HG03457 (cell line): ENCODE measurements at regions not wholly inside any gene's neighbourhood (a gene's known extent, or its start where the extent isn't known, plus 50 kb on each side); places are given as distances from the start of the nearest gene placed in this dataset.

Experiments used
- ATAC-seq: cut with Tn5 transposase; IDR thresholded peaks from one replicate; pipeline ENCODE4 v1.9.1; 2021; ENCODE audit warnings: moderate number of reproducible peaks; ENCODE audit not compliant: unreplicated experiment

GRCh38 chr4:117783716-117784115 lies 250.6 kb upstream of the NDST3 start:
- no peak for ATAC-seq

DNA sequence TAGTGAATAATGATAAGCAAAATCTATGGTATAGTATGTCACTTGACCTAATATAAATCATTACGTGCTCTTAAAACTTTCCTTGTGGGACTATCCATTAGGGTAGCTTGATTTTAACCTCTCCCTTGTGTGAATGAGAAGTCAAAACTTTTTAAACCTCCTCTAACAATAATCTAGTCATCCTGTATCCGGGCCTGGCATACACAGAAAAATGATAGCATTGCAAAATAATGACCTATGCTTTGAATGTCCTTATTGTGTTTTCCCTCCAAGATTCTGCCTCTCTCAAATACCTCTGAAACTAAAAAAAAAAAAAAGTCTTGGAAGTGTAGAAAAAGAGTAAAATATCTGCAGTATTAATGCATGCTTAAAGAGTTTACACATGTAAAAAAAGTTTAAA lies 250.0 kb upstream of the NDST3 start:
- ATAC-seq, result no peak

DNA sequence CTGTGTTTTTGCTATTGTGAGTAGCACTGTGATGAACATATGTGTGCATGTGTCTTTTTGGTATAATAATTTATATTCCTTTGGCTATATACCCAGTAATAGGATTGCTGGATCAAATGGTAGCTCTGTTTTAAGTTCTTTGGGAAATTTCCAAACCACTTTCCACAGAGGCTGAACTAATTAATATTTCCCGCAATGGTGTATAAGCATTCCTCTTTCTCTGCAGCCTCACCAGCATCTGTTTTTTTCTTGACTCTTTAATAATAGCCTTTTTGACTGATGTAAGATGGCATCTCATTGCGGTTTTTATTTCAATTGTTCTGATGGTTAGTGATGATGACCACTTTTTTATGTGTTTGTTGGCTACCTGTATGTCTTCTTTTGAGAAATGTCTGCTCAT lies 247.7 kb upstream of the NDST3 start:
- no peak for ATAC-seq

DNA sequence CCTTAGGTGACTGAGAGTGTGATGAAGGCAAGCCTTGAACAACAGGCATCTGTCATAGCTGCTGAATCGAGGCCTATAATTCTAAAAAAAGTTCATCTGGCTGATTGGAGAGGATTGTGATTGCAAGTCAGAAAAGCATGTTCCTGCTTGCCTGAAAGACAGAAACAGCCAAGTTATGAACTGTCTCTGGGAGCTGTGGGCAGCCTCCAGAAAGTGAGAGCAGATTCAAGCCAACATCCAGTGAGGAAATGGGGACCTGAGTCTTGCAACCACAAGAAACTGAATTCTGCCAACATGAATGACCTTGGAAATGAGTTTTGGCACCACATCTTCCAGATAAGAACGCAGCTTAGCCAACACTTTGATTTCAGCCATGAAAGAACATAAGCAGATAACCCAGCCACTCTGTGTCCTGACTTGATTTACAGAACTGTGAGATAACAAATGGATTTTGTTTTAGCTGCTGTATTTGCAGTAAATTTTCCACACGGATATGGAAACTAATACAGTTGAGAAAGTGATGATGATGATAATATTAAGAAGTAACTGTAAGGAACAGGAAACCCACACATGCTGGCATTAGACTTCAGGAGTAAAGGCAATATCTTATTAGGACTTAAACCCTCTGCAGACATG lies 240.3 kb upstream of the NDST3 start:
- ATAC-seq, result no peak

- no peak for ATAC-seq
Observed at GRCh38 chr4:117796677-117797076, 237.6 kb upstream of the NDST3 start.

GRCh38 chr4:117800636-117801035 lies 233.7 kb upstream of the NDST3 start:
- no peak for ATAC-seq

GRCh38 chr4:117801756-117802155 lies 232.5 kb upstream of the NDST3 start:
- no peak for ATAC-seq

DNA sequence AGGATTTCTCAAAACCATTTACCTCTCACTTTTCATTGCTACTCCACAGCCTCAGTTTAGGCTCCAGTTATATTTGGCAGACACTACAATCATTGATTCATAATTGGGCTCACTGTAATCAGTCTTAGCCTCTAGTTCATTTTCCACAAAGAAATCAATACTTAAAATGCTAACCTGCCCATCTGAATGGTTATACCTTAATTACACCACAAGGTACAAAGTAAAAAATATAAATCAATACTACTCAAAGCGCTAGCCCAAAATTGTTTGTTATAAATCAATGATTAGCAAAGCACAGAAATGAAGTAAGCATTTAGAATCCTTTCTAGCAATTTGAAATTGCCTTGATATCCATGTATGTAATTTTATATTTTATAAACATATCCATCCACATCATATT lies 222.6 kb upstream of the NDST3 start:
- no peak for ATAC-seq

GRCh38 chr4:117814277-117815246 lies 219.7 kb upstream of the NDST3 start:
- ATAC-seq, result no peak

GRCh38 chr4:117817301-117817700 lies 217.0 kb upstream of the NDST3 start:
- ATAC-seq, result no peak

DNA sequence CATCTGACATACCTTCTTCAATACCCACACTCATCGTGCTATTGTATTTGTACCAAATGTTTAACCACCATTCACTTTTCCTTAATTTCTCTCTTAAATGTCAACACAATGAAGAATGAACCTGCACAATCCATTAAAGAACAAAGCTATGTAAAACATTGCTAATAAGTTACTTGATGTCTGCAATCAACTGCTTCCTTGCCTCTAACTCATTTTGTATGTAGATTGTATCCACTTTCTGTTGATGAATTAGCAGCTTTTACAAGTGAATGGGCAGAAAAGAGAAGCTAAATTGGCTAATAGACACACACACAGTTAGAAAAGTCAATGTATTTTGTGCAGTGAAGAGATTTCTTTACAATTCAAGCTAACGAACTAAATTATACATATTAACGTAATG lies 212.5 kb upstream of the NDST3 start:
- no peak for ATAC-seq

DNA sequence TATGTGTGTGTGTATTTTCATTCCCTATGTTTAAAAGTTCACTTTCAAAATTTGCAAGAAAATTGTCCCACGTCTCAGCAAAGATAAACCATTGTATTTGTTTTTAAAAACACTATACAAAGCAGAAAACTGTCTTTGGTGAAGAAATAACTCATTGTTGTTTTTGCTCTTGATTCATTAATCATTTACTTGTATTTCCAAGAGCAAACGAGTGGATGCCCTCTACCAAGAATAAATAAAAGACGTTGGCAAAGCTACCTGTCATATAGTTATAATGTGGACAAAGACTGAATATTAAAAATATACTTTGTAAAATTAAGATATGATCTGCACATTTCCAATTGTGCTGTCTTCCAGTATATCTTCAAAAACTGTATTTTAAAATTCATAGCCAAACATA lies 210.9 kb upstream of the NDST3 start:
- ATAC-seq, result no peak

DNA sequence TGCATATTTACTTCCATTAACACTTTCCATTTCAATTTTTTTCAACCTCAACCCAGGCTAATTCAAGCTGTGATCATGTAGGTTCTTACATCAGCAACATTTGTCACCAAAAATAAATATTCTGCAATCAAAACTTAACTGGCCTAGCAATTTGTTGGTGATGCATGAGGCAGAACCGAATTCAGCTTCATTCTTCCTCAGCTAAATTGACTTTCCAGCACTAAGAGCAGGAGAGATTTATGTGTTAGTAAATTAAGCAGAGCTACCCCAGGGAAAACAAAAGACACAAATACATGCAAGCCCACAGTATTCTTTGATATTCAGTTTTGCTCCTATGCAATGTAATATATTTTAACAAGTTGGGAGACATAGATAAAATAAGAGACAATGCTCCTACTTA lies 208.7 kb upstream of the NDST3 start:
- ATAC-seq, result no peak

DNA sequence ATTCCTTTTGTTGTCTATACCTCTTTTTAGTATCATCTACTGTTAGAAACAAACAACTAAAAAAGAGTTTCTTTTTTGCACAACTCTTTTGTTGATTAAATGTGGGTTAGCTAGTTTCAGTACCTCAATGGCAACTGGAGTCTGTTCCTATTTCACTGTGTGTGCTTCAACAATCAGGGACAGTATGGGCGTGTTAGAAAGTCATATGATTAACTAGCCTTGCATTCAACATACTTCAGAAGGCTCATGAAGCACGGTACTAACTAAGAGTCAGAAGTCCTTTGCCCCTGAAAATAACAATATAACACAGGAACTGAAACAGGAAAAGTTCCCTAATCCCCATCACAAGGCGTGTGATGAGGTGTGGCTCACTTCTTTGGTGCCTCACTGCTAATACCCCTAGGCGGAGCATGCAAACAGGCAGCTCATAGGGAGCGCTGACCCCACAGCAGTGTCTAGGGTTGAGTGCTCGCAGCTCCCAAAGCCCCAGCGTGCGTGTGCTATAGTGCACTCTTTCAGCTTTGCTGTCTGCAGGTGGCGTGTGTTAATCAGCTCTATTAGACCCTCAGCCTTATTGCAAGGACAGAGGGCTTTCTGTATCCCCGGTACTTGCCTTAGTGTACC lies 203.1 kb upstream of the NDST3 start:
- no peak for ATAC-seq

- no peak for ATAC-seq
Observed at GRCh38 chr4:117835566-117835965, 198.7 kb upstream of the NDST3 start.

DNA sequence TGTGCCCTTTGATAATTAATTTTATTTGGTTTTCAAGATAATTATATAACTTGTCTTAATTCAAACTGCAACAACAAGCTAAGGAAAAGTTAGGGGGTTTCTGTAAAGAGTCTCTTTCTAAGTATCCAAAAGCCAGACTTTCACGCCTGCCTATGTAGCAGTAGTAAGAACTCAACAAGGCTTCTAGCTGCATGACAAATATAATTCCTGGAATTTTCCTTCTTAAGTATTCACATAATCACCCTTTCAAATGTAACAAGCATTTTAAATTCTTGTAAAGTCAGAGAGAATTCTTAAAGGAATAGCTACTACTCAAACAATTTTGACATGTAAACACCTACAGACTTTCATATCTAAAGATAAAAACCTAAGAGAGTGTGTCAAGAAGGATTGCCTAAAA lies 189.7 kb upstream of the NDST3 start:
- ATAC-seq, result no peak

GRCh38 chr4:117845270-117845669 lies 189.0 kb upstream of the NDST3 start:
- ATAC-seq, result no peak

- no peak for ATAC-seq
Observed at GRCh38 chr4:117847849-117848248, 186.4 kb upstream of the NDST3 start.

DNA sequence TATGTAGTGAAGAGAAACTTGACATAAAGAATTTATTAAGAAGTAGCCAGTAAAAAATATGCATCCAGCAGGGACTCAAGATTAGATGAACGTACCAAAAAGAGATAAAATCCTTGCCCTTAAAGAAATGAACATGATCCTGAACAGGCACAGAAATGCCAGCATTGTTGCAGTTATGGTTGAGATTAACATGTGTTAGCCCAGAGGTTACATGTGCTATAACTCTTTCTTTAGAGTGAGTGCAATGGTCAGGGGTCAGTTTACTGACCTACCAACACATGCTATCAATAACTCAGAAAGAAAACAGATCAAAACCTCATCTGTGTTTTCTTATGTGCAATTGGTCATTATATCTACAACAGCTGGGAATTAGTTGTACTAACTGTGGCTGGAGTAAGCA lies 166.1 kb upstream of the NDST3 start:
- no peak for ATAC-seq

DNA sequence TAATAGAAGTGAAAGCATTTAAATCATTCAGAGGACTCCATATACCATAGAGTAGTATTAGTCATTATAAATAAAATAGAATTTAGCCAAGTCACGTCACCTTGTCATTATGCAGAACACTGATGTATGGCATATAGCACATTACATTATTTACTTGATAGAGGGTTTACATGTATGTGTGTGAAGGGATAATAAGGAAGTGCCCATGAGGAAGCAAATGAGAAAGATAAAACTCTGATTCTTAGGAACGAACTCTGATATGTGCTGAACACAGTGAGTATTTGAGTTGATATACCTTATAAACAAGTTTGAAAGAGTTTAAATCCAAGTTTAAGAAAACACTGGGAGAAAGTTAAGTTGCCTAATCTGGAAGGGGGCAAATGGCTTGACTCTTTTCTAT lies 160.5 kb upstream of the NDST3 start:
- no peak for ATAC-seq

- no peak for ATAC-seq
Observed at GRCh38 chr4:117874216-117874615, 160.1 kb upstream of the NDST3 start.

DNA sequence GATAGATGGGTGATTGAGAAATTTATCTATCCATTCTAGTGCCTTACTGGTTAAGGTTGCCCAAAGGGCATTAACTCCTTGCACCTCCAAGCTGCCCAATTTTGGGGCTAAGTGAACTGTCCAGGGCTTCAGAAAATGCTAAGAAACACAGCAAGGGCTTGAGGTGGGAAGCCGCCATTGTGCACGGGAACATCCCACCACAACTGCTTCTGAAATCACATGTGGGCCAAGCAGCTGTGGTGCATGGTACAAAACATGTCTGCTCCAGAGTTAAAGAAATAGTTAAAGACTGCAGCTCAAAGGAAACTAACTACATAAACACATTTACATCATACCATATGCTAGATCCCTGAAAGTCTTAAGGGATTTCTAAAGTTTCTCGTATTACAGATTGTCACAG lies 144.3 kb upstream of the NDST3 start:
- no peak for ATAC-seq
